HepG2 (cell line): ENCODE measurements at regions not wholly inside any gene's neighbourhood (a gene's known extent, or its start where the extent isn't known, plus 50 kb on each side); places are given as distances from the start of the nearest gene placed in this dataset.

ENCODE experiments used
- ATAC-seq: fragments of 200-7000 bp; cut with Tn5 transposase; 3 replicates; pipeline ENCODE4 v1.9.1; 2020; ENCODE audit warnings: mild to moderate bottlenecking, moderate library complexity
- BruUV-seq: library from RNA; stranded (reverse); fragments of 400-500 nt; replicated peaks from 2 replicates; lab custom pipeline; 2021; lab: Mats Ljungman, UMichigan
- CTCF ChIA-PET: fragments of 300-600 bp; formaldehyde crosslinking; extraction: SDS; loops from one replicate; lab custom pipeline; 2021; ENCODE audit warnings: low total read pairs, inconsistent platforms, low intra/inter-chr PET ratio; lab: Yijun Ruan, JAX
- POLR2A ChIA-PET: fragments of 350-600 bp; sonication (Branson Sonifier 250); formaldehyde crosslinking; loops from one replicate; lab custom pipeline; 2020; ENCODE audit warnings: antibody characterized with exemption, inconsistent platforms; lab: Yijun Ruan, JAX
- DNase-seq: peaks from one replicate; pipeline ENCODE4 v3.0.0-alpha.2; 2015; ENCODE audit warnings: low spot score
- FAIRE-seq: peaks from 3 replicates; lab custom pipeline; 2011; peaks lifted over from hg19 to GRCh38; lab: Jason Lieb, UNC
- H2AFZ ChIP-seq: one replicate; pipeline ENCODE4 v1.6.1; 2011; ENCODE audit warnings: low read length, inconsistent platforms
- H3K27ac ChIP-seq: fragments of 300-600 bp; 3 replicates; pipeline ENCODE4 v1.8.0; 2011; ENCODE audit warnings: mixed run types, mild to moderate bottlenecking, mixed read lengths, low read length, inconsistent platforms; ENCODE audit not compliant: insufficient read depth; ENCODE audit errors: extremely low read length
- H3K27me3 ChIP-seq, 2 experiments: fragments of 200-600 bp in 1 of 2; 2 replicates in 1 of 2; 3 replicates in 1 of 2; pipeline versions ENCODE4 v1.6.0 to v1.8.0; 2011; ENCODE audit warnings: low read length in 2 of 2, mild to moderate bottlenecking in 2 of 2, moderate library complexity in 2 of 2, inconsistent platforms in 1 of 2; ENCODE audit not compliant: insufficient read depth in 2 of 2, control insufficient read depth in 1 of 2
- H3K36me3 ChIP-seq, 2 experiments: fragments of 200-600 bp in 1 of 2; replicated peaks in 1 of 2; 2 replicates in 1 of 2; 3 replicates in 1 of 2; pipeline versions ENCODE4 v1.5.1 to v1.8.0; 2011; ENCODE audit warnings: low read length in 2 of 2, inconsistent platforms in 1 of 2; ENCODE audit not compliant: insufficient read depth in 2 of 2, control insufficient read depth in 1 of 2
- H3K4me1 ChIP-seq: 2 replicates; pipeline ENCODE4 v1.5.1; 2012; ENCODE audit warnings: low read length, inconsistent platforms; ENCODE audit not compliant: insufficient read depth
- H3K4me2 ChIP-seq: 2 replicates; pipeline ENCODE4 v1.6.0; 2011; ENCODE audit warnings: low read depth, low read length, inconsistent platforms
- H3K4me3 ChIP-seq, 3 experiments: fragments of 200-600 bp in 1 of 3; sonication (generic), shearing (Covaris generic) in 1 of 3; replicated peaks in 1 of 3; 2 replicates each; pipeline ENCODE4 v1.5.1; 2011 to 2016; ENCODE audit warnings: low read length in 3 of 3, inconsistent platforms in 2 of 3, low read depth in 2 of 3, mild to moderate bottlenecking in 2 of 3, control low read depth in 1 of 3, mixed read lengths in 1 of 3; ENCODE audit not compliant: insufficient read depth in 1 of 3
- H3K79me2 ChIP-seq: one replicate; pipeline ENCODE4 v1.6.1; 2011; ENCODE audit warnings: low read length, inconsistent platforms; ENCODE audit not compliant: insufficient read depth
- H3K9ac ChIP-seq: 2 replicates; pipeline ENCODE4 v1.6.0; 2011; ENCODE audit warnings: mild to moderate bottlenecking, low read depth, low read length, inconsistent platforms; ENCODE audit not compliant: insufficient read depth
- H3K9me3 ChIP-seq: 2 replicates; pipeline ENCODE4 v1.5.1; 2012; ENCODE audit warnings: mild to moderate bottlenecking, low read length
- H4K20me1 ChIP-seq: 2 replicates; pipeline ENCODE4 v1.6.0; 2011; ENCODE audit warnings: inconsistent platforms, mild to moderate bottlenecking, low read length, moderate library complexity; ENCODE audit not compliant: insufficient read depth
- MAFK ChIP-seq, 2 experiments: IDR thresholded peaks in 1 of 2; conservative IDR thresholded peaks in 1 of 2; 2 replicates each; pipeline ENCODE4 v1.6.1; 2011; ENCODE audit warnings: improper control_type of control experiment in 2 of 2, low read length in 2 of 2
- ZNF207 ChIP-seq: fragments of 450-650 bp; IDR thresholded peaks from 2 replicates; pipeline ENCODE4 v1.6.1; 2016; ENCODE audit warnings: antibody characterized with exemption, borderline replicate concordance
- ZNF234 ChIP-seq: sonication (generic); formaldehyde crosslinking; conservative IDR thresholded peaks from 2 replicates; pipeline ENCODE4 v1.5.1; 2020; ENCODE audit warnings: mild to moderate bottlenecking, missing genetic modification reagents
- ZNF253 ChIP-seq: sonication (generic); formaldehyde crosslinking; IDR thresholded peaks from 2 replicates; pipeline ENCODE4 v1.8.0; 2022; ENCODE audit warnings: mild to moderate bottlenecking, missing genetic modification reagents, borderline replicate concordance
- ZNF432 ChIP-seq: sonication (generic); formaldehyde crosslinking; IDR thresholded peaks from 2 replicates; pipeline ENCODE4 v1.5.0; 2020; ENCODE audit warnings: missing genetic modification reagents, mild to moderate bottlenecking, borderline replicate concordance
- ZNF556 ChIP-seq: sonication (generic); formaldehyde crosslinking; IDR thresholded peaks from 2 replicates; pipeline ENCODE4 v1.4.0; 2020; ENCODE audit warnings: mild to moderate bottlenecking, missing genetic modification reagents, borderline replicate concordance
- WGBS: methylation state at CpG from one replicate; pipeline ENCODE4 v1.1.6; 2017; ENCODE audit warnings: low lambda C conversion rate; 5-methylcytosine and 5-hydroxymethylcytosine counted together
- in situ Hi-C: cut with HindIII; loops from 2 replicates; pipeline ENCODE4 v1.10.0; 2017; ENCODE audit warnings: low pct_unique_long_range_greater_than_20kb; ENCODE audit not compliant: extremely low pct_ligation_motif_present
- intact Hi-C: fragments of 100-400 bp; cut with micrococcal nuclease; formaldehyde crosslinking; loops from one replicate; pipeline ENCODE4 v1.10.0; 2022; ENCODE audit not compliant: unreplicated experiment
- TF ChIP-seq, protein P1 (sequence below), 2 experiments: sonication (generic) in 1 of 2; formaldehyde crosslinking in 1 of 2; IDR thresholded peaks; 2 replicates each; pipeline versions ENCODE4 v1.6.1 to v1.9.0; 2014 to 2022; ENCODE audit warnings: antibody characterized with exemption in 1 of 2, borderline replicate concordance in 1 of 2, inconsistent platforms in 1 of 2, low read depth in 1 of 2, missing genetic modification reagents in 1 of 2
- TF ChIP-seq, protein P2 (sequence below), 2 experiments: sonication (generic) in 1 of 2; formaldehyde crosslinking in 1 of 2; IDR thresholded peaks; 2 replicates each; pipeline versions ENCODE4 v1.4.0 to v1.6.1; 2016 to 2020; ENCODE audit warnings: borderline replicate concordance in 1 of 2, low read depth in 1 of 2, mild to moderate bottlenecking in 1 of 2, missing genetic modification reagents in 1 of 2
- TF ChIP-seq, protein P3 (sequence below): sonication (generic); formaldehyde crosslinking; IDR thresholded peaks from 2 replicates; pipeline ENCODE4 v1.4.0; 2020; ENCODE audit warnings: mild to moderate bottlenecking, missing genetic modification reagents
- TF ChIP-seq, protein P4 (sequence below): sonication (generic); formaldehyde crosslinking; IDR thresholded peaks from 2 replicates; pipeline ENCODE4 v1.8.1; 2023; ENCODE audit warnings: mild to moderate bottlenecking, missing genetic modification reagents

DNA sequence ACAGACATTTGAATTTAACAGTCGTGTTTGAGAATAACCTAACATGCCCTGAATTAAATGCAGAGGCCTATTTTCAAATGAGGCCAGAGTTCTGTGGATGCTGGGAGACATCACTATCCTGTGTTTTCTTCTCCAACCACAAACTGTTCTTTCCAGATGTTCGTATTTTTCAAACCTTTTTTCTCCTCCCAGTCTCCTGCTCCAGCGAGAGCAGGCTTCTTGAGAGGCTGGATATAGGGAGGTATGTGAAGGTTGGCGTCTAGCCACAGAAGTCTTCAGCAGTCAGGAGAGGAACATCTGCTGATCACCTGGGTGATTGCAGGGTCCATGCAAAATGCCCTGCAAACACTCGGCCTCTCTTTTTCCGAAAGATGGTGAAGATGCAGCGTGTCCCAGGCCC, 126.3 kb downstream of the C11orf91 start:
- H3K27ac ChIP-seq, result no peak overlapping the region
- WGBS, result 4% methylated on average over 7 of the region's 7 CpGs
- DNase-seq (no peak), FAIRE-seq (no peak), ATAC-seq (no peak)
- no peaks in the 10 kb centered on the region for H4K20me1 ChIP-seq
- BruUV-seq, result no TSS peak
- no peaks in the 10 kb centered on the region for H3K36me3 ChIP-seq
- in situ Hi-C loops, result no loop called here
- ChIA-PET CTCF (no interaction called here), POLR2A (no interaction called here)
- no peak overlapping the region for H3K4me3 ChIP-seq
- H3K4me1 ChIP-seq, result no peaks in the 10 kb centered on the region
- H3K27me3 ChIP-seq, result peaks cover 8 to 52% of the 10 kb centered on the region in 2 experiments; a peak in 3 of 5 replicates
- no peak overlapping the region for H3K4me2 ChIP-seq
- no peaks in the 10 kb centered on the region for H3K79me2 ChIP-seq
- no peak overlapping the region for H2AFZ ChIP-seq
- intact Hi-C loops, result no loop called here
- no peaks in the 10 kb centered on the region for H3K9me3 ChIP-seq
- TF ChIP-seq ZNF432 (CRISPR knock-in tag), result no peak
- TF ChIP-seq, protein P1, sequence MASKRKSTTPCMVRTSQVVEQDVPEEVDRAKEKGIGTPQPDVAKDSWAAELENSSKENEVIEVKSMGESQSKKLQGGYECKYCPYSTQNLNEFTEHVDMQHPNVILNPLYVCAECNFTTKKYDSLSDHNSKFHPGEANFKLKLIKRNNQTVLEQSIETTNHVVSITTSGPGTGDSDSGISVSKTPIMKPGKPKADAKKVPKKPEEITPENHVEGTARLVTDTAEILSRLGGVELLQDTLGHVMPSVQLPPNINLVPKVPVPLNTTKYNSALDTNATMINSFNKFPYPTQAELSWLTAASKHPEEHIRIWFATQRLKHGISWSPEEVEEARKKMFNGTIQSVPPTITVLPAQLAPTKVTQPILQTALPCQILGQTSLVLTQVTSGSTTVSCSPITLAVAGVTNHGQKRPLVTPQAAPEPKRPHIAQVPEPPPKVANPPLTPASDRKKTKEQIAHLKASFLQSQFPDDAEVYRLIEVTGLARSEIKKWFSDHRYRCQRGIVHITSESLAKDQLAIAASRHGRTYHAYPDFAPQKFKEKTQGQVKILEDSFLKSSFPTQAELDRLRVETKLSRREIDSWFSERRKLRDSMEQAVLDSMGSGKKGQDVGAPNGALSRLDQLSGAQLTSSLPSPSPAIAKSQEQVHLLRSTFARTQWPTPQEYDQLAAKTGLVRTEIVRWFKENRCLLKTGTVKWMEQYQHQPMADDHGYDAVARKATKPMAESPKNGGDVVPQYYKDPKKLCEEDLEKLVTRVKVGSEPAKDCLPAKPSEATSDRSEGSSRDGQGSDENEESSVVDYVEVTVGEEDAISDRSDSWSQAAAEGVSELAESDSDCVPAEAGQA (IDR thresholded peaks at IDR 0.05; ENCODE audit: low read depth), result no peak
- TF ChIP-seq, protein P1 (CRISPR knock-in tag; IDR thresholded peaks at IDR 0.05; ENCODE audit: borderline replicate concordance), result no peak
- TF ChIP-seq, protein P2, sequence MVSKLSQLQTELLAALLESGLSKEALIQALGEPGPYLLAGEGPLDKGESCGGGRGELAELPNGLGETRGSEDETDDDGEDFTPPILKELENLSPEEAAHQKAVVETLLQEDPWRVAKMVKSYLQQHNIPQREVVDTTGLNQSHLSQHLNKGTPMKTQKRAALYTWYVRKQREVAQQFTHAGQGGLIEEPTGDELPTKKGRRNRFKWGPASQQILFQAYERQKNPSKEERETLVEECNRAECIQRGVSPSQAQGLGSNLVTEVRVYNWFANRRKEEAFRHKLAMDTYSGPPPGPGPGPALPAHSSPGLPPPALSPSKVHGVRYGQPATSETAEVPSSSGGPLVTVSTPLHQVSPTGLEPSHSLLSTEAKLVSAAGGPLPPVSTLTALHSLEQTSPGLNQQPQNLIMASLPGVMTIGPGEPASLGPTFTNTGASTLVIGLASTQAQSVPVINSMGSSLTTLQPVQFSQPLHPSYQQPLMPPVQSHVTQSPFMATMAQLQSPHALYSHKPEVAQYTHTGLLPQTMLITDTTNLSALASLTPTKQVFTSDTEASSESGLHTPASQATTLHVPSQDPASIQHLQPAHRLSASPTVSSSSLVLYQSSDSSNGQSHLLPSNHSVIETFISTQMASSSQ (IDR thresholded peaks at IDR 0.05; ENCODE audit: low read depth), result no peak
- TF ChIP-seq, protein P2 (CRISPR knock-in tag; IDR thresholded peaks at IDR 0.05; ENCODE audit: borderline replicate concordance), result no peak
- no peak for TF ChIP-seq ZNF234 (CRISPR knock-in tag)
- TF ChIP-seq, protein P3, sequence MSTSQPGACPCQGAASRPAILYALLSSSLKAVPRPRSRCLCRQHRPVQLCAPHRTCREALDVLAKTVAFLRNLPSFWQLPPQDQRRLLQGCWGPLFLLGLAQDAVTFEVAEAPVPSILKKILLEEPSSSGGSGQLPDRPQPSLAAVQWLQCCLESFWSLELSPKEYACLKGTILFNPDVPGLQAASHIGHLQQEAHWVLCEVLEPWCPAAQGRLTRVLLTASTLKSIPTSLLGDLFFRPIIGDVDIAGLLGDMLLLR, result no peak
- TF ChIP-seq ZNF207, result no peak
- TF ChIP-seq, protein P4, sequence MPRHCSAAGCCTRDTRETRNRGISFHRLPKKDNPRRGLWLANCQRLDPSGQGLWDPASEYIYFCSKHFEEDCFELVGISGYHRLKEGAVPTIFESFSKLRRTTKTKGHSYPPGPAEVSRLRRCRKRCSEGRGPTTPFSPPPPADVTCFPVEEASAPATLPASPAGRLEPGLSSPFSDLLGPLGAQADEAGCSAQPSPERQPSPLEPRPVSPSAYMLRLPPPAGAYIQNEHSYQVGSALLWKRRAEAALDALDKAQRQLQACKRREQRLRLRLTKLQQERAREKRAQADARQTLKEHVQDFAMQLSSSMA (CRISPR knock-in tag), result no peak
- no peak for TF ChIP-seq ZNF556 (CRISPR knock-in tag)
- no peak for TF ChIP-seq ZNF253 (CRISPR knock-in tag)
- no peak for TF ChIP-seq MAFK (conservative IDR thresholded peaks at IDR 0.05 in 1 of 2, IDR thresholded peaks at IDR 0.05 in 1 of 2; ENCODE audit: low read length in 2 of 2)
- no peak overlapping the region for H3K9ac ChIP-seq
